CD14-positive monocyte (primary cell): ENCODE measurements at regions not wholly inside any gene's neighbourhood (a gene's known extent, or its start where the extent isn't known, plus 50 kb on each side); places are given as distances from the start of the nearest gene placed in this dataset.

Experiments used
- DNase-seq, 3 donors: peaks; one replicate each; pipeline ENCODE4 v3.0.0-alpha.2; 2011 to 2022
- H2AFZ ChIP-seq: 2 replicates; pipeline ENCODE4 v1.6.0; 2012; ENCODE audit warnings: mild to moderate bottlenecking, low read depth, low read length, inconsistent platforms; ENCODE audit not compliant: insufficient read depth, poor library complexity, severe bottlenecking
- H3K27ac ChIP-seq, 2 donors: 1 replicate in 1 of 2; 2 replicates in 1 of 2; pipeline ENCODE4 v1.5.1; 2012 to 2013; ENCODE audit warnings: low read length in 2 of 2, control low read depth in 1 of 2, inconsistent platforms in 1 of 2, low read depth in 1 of 2, mild to moderate bottlenecking in 1 of 2
- H3K27me3 ChIP-seq, 2 donors: one replicate each; pipeline versions ENCODE4 v1.6.0 to v1.6.1; 2011 to 2013; ENCODE audit warnings: low read length in 2 of 2; ENCODE audit not compliant: control insufficient read depth in 2 of 2, insufficient read depth in 2 of 2
- H3K36me3 ChIP-seq, 2 donors: replicated peaks in 1 of 2; 1 replicate in 1 of 2; 2 replicates in 1 of 2; pipeline versions ENCODE4 v1.5.1 to v1.6.1; 2012 to 2013; ENCODE audit warnings: low read length in 2 of 2, control low read depth in 1 of 2, inconsistent platforms in 1 of 2, mild to moderate bottlenecking in 1 of 2; ENCODE audit not compliant: insufficient read depth in 2 of 2, control insufficient read depth in 1 of 2
- H3K4me1 ChIP-seq, 2 donors: 1 replicate in 1 of 2; 2 replicates in 1 of 2; pipeline versions ENCODE4 v1.5.1 to v1.6.1; 2012 to 2013; ENCODE audit warnings: low read length in 2 of 2, control low read depth in 1 of 2, inconsistent platforms in 1 of 2, mild to moderate bottlenecking in 1 of 2, moderate library complexity in 1 of 2; ENCODE audit not compliant: insufficient read depth in 2 of 2, control insufficient read depth in 1 of 2
- H3K4me2 ChIP-seq: replicated peaks from 2 replicates; pipeline ENCODE3; 2012; ENCODE audit warnings: low read length, moderate library complexity, mild to moderate bottlenecking; ENCODE audit not compliant: poor library complexity, severe bottlenecking; ENCODE audit errors: extremely low read depth
- H3K4me3 ChIP-seq, 3 experiments: fragments of 200-600 bp in 1 of 3; sonication (generic) in 1 of 3; replicated peaks in 1 of 3; 1 replicate in 2 of 3; 2 replicates in 1 of 3; pipeline ENCODE4 v1.5.1; 2011 to 2013; ENCODE audit warnings: low read length in 3 of 3, mild to moderate bottlenecking in 3 of 3, control low read depth in 2 of 3, low read depth in 2 of 3, inconsistent platforms in 1 of 3, moderate library complexity in 1 of 3
- H3K79me2 ChIP-seq: 2 replicates; pipeline ENCODE4 v1.6.0; 2012; ENCODE audit warnings: mild to moderate bottlenecking, control low read depth, inconsistent platforms, low read length, moderate library complexity; ENCODE audit not compliant: insufficient read depth
- H3K9ac ChIP-seq: 2 replicates; pipeline ENCODE4 v1.6.0; 2017; ENCODE audit warnings: low read length, mild to moderate bottlenecking; ENCODE audit not compliant: insufficient read depth, poor library complexity, severe bottlenecking
- H3K9me3 ChIP-seq, 2 donors: replicated peaks in 1 of 2; 1 replicate in 1 of 2; 2 replicates in 1 of 2; pipeline versions ENCODE4 v1.5.1 to v1.6.1; 2012 to 2013; ENCODE audit warnings: low read length in 2 of 2, control low read depth in 1 of 2; ENCODE audit not compliant: control insufficient read depth in 1 of 2, insufficient read depth in 1 of 2
- H4K20me1 ChIP-seq: 2 replicates; pipeline ENCODE4 v1.6.0; 2012; ENCODE audit warnings: mild to moderate bottlenecking, low read length, control low read depth, moderate library complexity; ENCODE audit not compliant: insufficient read depth
- H3K27ac Mint-ChIP-seq, 7 donors: one replicate each; pipeline ENCODE4 v1.8.0; 2020; ENCODE audit warnings: mild to moderate bottlenecking in 7 of 7, mixed read lengths in 7 of 7, moderate library complexity in 6 of 7, inconsistent platforms in 2 of 7
- H3K27me3 Mint-ChIP-seq, 3 donors: one replicate each; pipeline ENCODE4 v1.8.0; 2021 to 2022; ENCODE audit warnings: low read depth in 3 of 3, mild to moderate bottlenecking in 3 of 3, mixed read lengths in 3 of 3, moderate library complexity in 3 of 3, inconsistent platforms in 1 of 3
- H3K36me3 Mint-ChIP-seq, 2 donors: one replicate each; pipeline ENCODE4 v1.8.0; 2020; ENCODE audit warnings: mixed read lengths in 2 of 2, inconsistent platforms in 1 of 2, mild to moderate bottlenecking in 1 of 2
- H3K4me1 Mint-ChIP-seq: one replicate; pipeline ENCODE4 v1.8.0; 2020; ENCODE audit warnings: mild to moderate bottlenecking, mixed read lengths
- H3K4me3 Mint-ChIP-seq, 2 donors: one replicate each; pipeline ENCODE4 v1.8.0; 2020; ENCODE audit warnings: mild to moderate bottlenecking in 2 of 2, mixed read lengths in 2 of 2, moderate library complexity in 1 of 2
- H3K9me3 Mint-ChIP-seq, 7 donors: one replicate each; pipeline ENCODE4 v1.8.0; 2020 to 2022; ENCODE audit warnings: mixed read lengths in 7 of 7, mild to moderate bottlenecking in 6 of 7, moderate library complexity in 6 of 7, inconsistent platforms in 2 of 7
- CTCF ChIP-seq: fragments of 200-600 bp; IDR thresholded peaks from one replicate; pipeline ENCODE4 v1.8.0; 2022; ENCODE audit warnings: antibody characterized with exemption, mild to moderate bottlenecking
- WGBS: methylation state at CpG from one replicate; pipeline ENCODE4 v1.1.5; 2013; ENCODE audit warnings: missing lambda C conversion rate; ENCODE audit not compliant: insufficient coverage; 5-methylcytosine and 5-hydroxymethylcytosine counted together
- intact Hi-C, 2 donors: fragments of 100-400 bp; cut with micrococcal nuclease; formaldehyde crosslinking; loops; one replicate each; pipeline versions ENCODE4 v1.15.0 to v1.15.1; 2023

DNA sequence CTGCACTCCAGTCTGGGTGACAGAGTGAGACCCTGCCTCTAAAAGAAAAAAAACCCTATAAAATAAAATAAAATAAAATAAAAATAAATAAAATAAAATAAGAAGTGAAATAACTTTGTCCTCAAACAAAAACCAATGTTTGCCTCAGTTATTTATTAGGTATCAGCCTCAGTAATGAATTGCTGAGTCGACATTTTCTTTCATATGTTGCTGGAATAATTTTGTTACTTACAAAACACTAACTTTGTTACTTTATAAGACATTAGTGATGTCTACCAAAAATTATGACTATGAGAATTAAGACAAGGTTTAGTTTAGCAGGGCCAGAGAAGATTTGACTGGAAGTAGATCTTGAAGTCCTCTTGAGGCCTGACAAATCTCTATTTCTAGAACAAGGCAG lies 2074.5 kb upstream of the PCDH20 start:
- no peak for DNase-seq
- no peaks in the 10 kb centered on the region for H3K36me3 ChIP-seq
- no peaks in the 10 kb centered on the region for H3K79me2 ChIP-seq
- no peaks in the 10 kb centered on the region for H3K27me3 Mint-ChIP-seq
- intact Hi-C loops: no loop called here
- no peaks in the 10 kb centered on the region for H3K36me3 Mint-ChIP-seq
- no peak overlapping the region for H2AFZ ChIP-seq
- no peak overlapping the region for H3K4me3 ChIP-seq
- H3K4me3 Mint-ChIP-seq: no peak overlapping the region
- no peak overlapping the region for H3K27ac ChIP-seq
- no peak overlapping the region for H3K9ac ChIP-seq
- H3K27ac Mint-ChIP-seq: no peak overlapping the region
- H3K9me3 ChIP-seq: peaks cover 4 to 5% of the 10 kb centered on the region in 2 donors
- no peaks in the 10 kb centered on the region for H3K4me1 Mint-ChIP-seq
- no CpG with 5 or more reads among the region's 1 CpG for WGBS
- H3K9me3 Mint-ChIP-seq: peaks cover 0 to 8% (median 3%) of the 10 kb centered on the region in 7 donors
- TF ChIP-seq CTCF: no peak
- H3K27me3 ChIP-seq: no peaks in the 10 kb centered on the region
- no peaks in the 10 kb centered on the region for H3K4me1 ChIP-seq
- no peaks in the 10 kb centered on the region for H4K20me1 ChIP-seq
- H3K4me2 ChIP-seq: no peak overlapping the region

DNA sequence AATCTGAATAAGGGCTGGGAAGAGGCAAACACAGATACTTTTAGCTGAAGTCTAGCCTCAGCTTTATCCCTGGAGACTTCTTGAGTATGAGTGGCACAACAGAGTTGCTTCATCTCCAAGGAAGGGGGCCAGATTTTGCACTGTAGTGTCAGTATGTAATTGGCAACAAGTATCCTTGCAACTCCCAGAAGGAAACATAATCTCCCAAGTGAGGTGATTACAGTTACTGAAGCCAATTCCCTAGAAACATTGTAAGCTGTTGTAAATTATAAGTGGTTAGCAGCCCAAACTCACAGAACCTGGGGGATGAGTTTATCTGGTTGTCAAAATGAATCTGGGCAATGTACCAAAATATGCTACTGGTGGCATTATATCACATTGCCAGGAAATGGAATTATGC lies 2065.7 kb upstream of the PCDH20 start:
- H3K27ac ChIP-seq: no peak overlapping the region
- Mint-ChIP-seq H3K27ac (no peak overlapping the region), H3K36me3 (no peaks in the 10 kb centered on the region), H3K9me3 (peaks cover 0 to 8% (median 0%) of the 10 kb centered on the region in 7 donors), H3K4me1 (no peaks in the 10 kb centered on the region), H3K4me3 (no peak overlapping the region), H3K27me3 (no peaks in the 10 kb centered on the region)
- no peaks in the 10 kb centered on the region for H3K27me3 ChIP-seq
- no peaks in the 10 kb centered on the region for H4K20me1 ChIP-seq
- no peak overlapping the region for H3K4me3 ChIP-seq
- no peak overlapping the region for H3K4me2 ChIP-seq
- H3K36me3 ChIP-seq: no peaks in the 10 kb centered on the region
- H2AFZ ChIP-seq: no peak overlapping the region
- no peaks in the 10 kb centered on the region for H3K4me1 ChIP-seq
- TF ChIP-seq CTCF: no peak
- H3K9ac ChIP-seq: no peak overlapping the region
- H3K9me3 ChIP-seq: peaks cover 5 to 10% of the 10 kb centered on the region in 2 donors
- intact Hi-C loops: no loop called here
- DNase-seq: no peak
- H3K79me2 ChIP-seq: no peaks in the 10 kb centered on the region
